Panc1 (cell line): ENCODE measurements at regions not wholly inside any gene's neighbourhood (a gene's known extent, or its start where the extent isn't known, plus 50 kb on each side); places are given as distances from the start of the nearest gene placed in this dataset.

ENCODE experiments used
- ATAC-seq: fragments of 200-7000 bp; cut with Tn5 transposase; 2 replicates; pipeline ENCODE4 v1.9.1; 2020; ENCODE audit warnings: mild to moderate bottlenecking, moderate library complexity
- BruUV-seq: library from RNA; stranded (reverse); fragments of 400-500 nt; replicated peaks from 2 replicates; lab custom pipeline; 2021; lab: Mats Ljungman, UMichigan
- CTCF ChIA-PET: fragments of 300-600 bp; sonication (Branson Sonifier 250); formaldehyde crosslinking; loops from one replicate; lab custom pipeline; 2022; ENCODE audit warnings: antibody characterized with exemption; lab: Charles Lee
- POLR2A ChIA-PET: fragments of 300-600 bp; sonication (Branson Sonifier 250); formaldehyde crosslinking; loops from one replicate; lab custom pipeline; 2022; ENCODE audit warnings: antibody characterized with exemption; lab: Charles Lee
- DNase-seq: peaks from one replicate; pipeline ENCODE4 v3.0.0-alpha.2; 2010; ENCODE audit warnings: low read depth, low spot score
- H3K27ac ChIP-seq: 2 replicates; pipeline ENCODE4 v1.5.1; 2011; ENCODE audit warnings: mild to moderate bottlenecking, low read length, inconsistent platforms
- H3K27me3 ChIP-seq: fragments of 200-500 bp; sonication (Bioruptor generic); 2 replicates; pipeline ENCODE4 v1.6.0; 2014; ENCODE audit warnings: low read length, inconsistent platforms; ENCODE audit not compliant: control insufficient read depth, insufficient read depth
- H3K36me3 ChIP-seq: fragments of 200-500 bp; sonication (Bioruptor generic); 2 replicates; pipeline ENCODE4 v1.5.1; 2014; ENCODE audit warnings: inconsistent platforms, mild to moderate bottlenecking, low read length, moderate library complexity; ENCODE audit not compliant: control insufficient read depth, insufficient read depth
- H3K4me1 ChIP-seq: 2 replicates; pipeline ENCODE4 v1.5.1; 2011; ENCODE audit warnings: inconsistent platforms, mild to moderate bottlenecking, low read length, moderate library complexity; ENCODE audit not compliant: control insufficient read depth, insufficient read depth
- H3K4me3 ChIP-seq, 2 experiments: 2 replicates each; pipeline ENCODE4 v1.5.1; 2011 to 2012; ENCODE audit warnings: low read depth in 2 of 2, low read length in 2 of 2, mild to moderate bottlenecking in 2 of 2, inconsistent platforms in 1 of 2, moderate library complexity in 1 of 2
- H3K9me3 ChIP-seq: fragments of 200-500 bp; sonication (Bioruptor generic); 2 replicates; pipeline ENCODE4 v1.5.1; 2014; ENCODE audit warnings: low read depth, mild to moderate bottlenecking, inconsistent platforms, low read length, moderate library complexity; ENCODE audit not compliant: control insufficient read depth, insufficient read depth
- CTCF ChIP-seq: fragments of 450-650 bp; IDR thresholded peaks from 2 replicates; pipeline ENCODE4 v1.5.1; 2017; ENCODE audit warnings: mild to moderate bottlenecking
- POLR2AphosphoS5 ChIP-seq: IDR thresholded peaks from 2 replicates; pipeline ENCODE4 v1.6.1; 2012; ENCODE audit warnings: mild to moderate bottlenecking, low read depth, low read length, moderate library complexity
- REST ChIP-seq, 2 experiments: IDR thresholded peaks; 2 replicates each; pipeline ENCODE4 v1.6.1; 2011 to 2012; ENCODE audit warnings: low read depth in 2 of 2, control low read depth in 1 of 2, low read length in 1 of 2, mild to moderate bottlenecking in 1 of 2, moderate library complexity in 1 of 2; ENCODE audit not compliant: insufficient read depth in 1 of 2
- SIN3A ChIP-seq: IDR thresholded peaks from 2 replicates; pipeline ENCODE4 v1.6.1; 2012; ENCODE audit warnings: low read depth, mild to moderate bottlenecking, low read length, moderate library complexity, borderline replicate concordance; ENCODE audit not compliant: insufficient read depth
- TCF7L2 ChIP-seq: IDR thresholded peaks from 2 replicates; pipeline ENCODE4 v1.6.1; 2011; ENCODE audit warnings: mild to moderate bottlenecking, low read depth, low read length, inconsistent platforms
- in situ Hi-C: cut with HindIII; loops from 2 replicates; pipeline ENCODE4 v1.10.0; 2016; ENCODE audit warnings: low sequenced_read_pairs, low pct_unique_long_range_greater_than_20kb
- intact Hi-C: fragments of 100-400 bp; cut with micrococcal nuclease; formaldehyde crosslinking; loops from one replicate; pipeline ENCODE4 v1.10.0; 2022; ENCODE audit not compliant: unreplicated experiment

- Histone ChIP-seq H3K27ac (no peak overlapping the region), H3K4me3 (no peak overlapping the region), H3K4me1 (no peaks in the 10 kb centered on the region), H3K36me3 (no peaks in the 10 kb centered on the region), H3K9me3 (no peaks in the 10 kb centered on the region), H3K27me3 (no peaks in the 10 kb centered on the region)
- BruUV-seq, result no TSS peak
- TF ChIP-seq CTCF, result no peak
- TF ChIP-seq SIN3A, result no peak
- TF ChIP-seq TCF7L2, result no peak
- TF ChIP-seq REST (IDR thresholded peaks at IDR 0.05; ENCODE audit: insufficient read depth in 1 of 2, low read depth in 2 of 2, low read length in 1 of 2), result no peak
- TF ChIP-seq POLR2AphosphoS5, result no peak
- no peak for ATAC-seq
- POLR2A ChIA-PET, result no interaction called here
- intact Hi-C loops, result no loop called here
- CTCF ChIA-PET, result no interaction called here
- no peak for DNase-seq
- in situ Hi-C loops, result no loop called here
Observed at GRCh38 chr15:93762036-93762435, 469.3 kb upstream of the MCTP2 start.

GRCh38 chr15:93759629-93760028 lies 471.7 kb upstream of the MCTP2 start:
- H3K27me3 ChIP-seq, result no peaks in the 10 kb centered on the region
- no peaks in the 10 kb centered on the region for H3K9me3 ChIP-seq
- ATAC-seq, result no peak
- BruUV-seq, result no TSS peak
- no peak overlapping the region for H3K27ac ChIP-seq
- CTCF ChIA-PET, result no interaction called here
- no peak overlapping the region for H3K4me3 ChIP-seq
- intact Hi-C loops, result no loop called here
- TF ChIP-seq CTCF, result no peak
- TF ChIP-seq POLR2AphosphoS5, result no peak
- in situ Hi-C loops, result no loop called here
- POLR2A ChIA-PET, result no interaction called here
- H3K4me1 ChIP-seq, result no peaks in the 10 kb centered on the region
- H3K36me3 ChIP-seq, result no peaks in the 10 kb centered on the region
- DNase-seq, result no peak

- Histone ChIP-seq H3K9me3 (no peaks in the 10 kb centered on the region), H3K36me3 (no peaks in the 10 kb centered on the region), H3K4me1 (no peaks in the 10 kb centered on the region), H3K4me3 (no peak overlapping the region), H3K27ac (no peak overlapping the region), H3K27me3 (no peaks in the 10 kb centered on the region)
- TF ChIP-seq SIN3A (no peak), POLR2AphosphoS5 (no peak), REST (IDR thresholded peaks at IDR 0.05; ENCODE audit: insufficient read depth in 1 of 2, low read depth in 2 of 2, low read length in 1 of 2) (no peak), TCF7L2 (no peak), CTCF (no peak)
- in situ Hi-C loops (no loop called here), intact Hi-C loops (no loop called here)
- POLR2A ChIA-PET, result no interaction called here
- ATAC-seq (no peak), DNase-seq (no peak)
- BruUV-seq, result no TSS peak
- CTCF ChIA-PET, result no interaction called here
Observed at GRCh38 chr15:93758824-93759223, 472.5 kb upstream of the MCTP2 start.
